GM12878 (cell line): ENCODE measurements at regions not wholly inside any gene's neighbourhood (a gene's known extent, or its start where the extent isn't known, plus 50 kb on each side); places are given as distances from the start of the nearest gene placed in this dataset.
"Not testable (repeated sequence)": the region's sequence is repeated elsewhere in the genome, so short reads cannot be mapped to it uniquely, and the experiment has no call there.

Experiments
- ATAC-seq: fragments of 200-7000 bp; cut with Tn5 transposase; 3 replicates; pipeline ENCODE4 v1.9.1; 2020; ENCODE audit warnings: mild to moderate bottlenecking, moderate library complexity
- BruUV-seq: library from RNA; stranded (reverse); fragments of 400-500 nt; replicated peaks from 2 replicates; lab custom pipeline; 2021; lab: Mats Ljungman, UMichigan
- CTCF ChIA-PET: fragments of 300-600 bp; sonication (Branson Sonifier 250); formaldehyde crosslinking; extraction: SDS; loops from one replicate; lab custom pipeline; 2021; ENCODE audit warnings: inconsistent platforms; lab: Yijun Ruan, JAX
- POLR2A ChIA-PET: fragments of 350-600 bp; formaldehyde crosslinking; extraction: SDS; loops from one replicate; lab custom pipeline; 2021; ENCODE audit warnings: inconsistent platforms; lab: Charles Lee
- RAD21 ChIA-PET: fragments of 300-600 bp; sonication (Branson Sonifier 250); formaldehyde crosslinking; loops from one replicate; lab custom pipeline; 2023; ENCODE audit warnings: antibody characterized with exemption; ENCODE audit not compliant: unreplicated experiment; lab: Charles Lee
- SMC1A ChIA-PET: fragments of 300-600 bp; sonication (Branson Sonifier 250); formaldehyde crosslinking; loops from one replicate; lab custom pipeline; 2023; ENCODE audit not compliant: unreplicated experiment, uncharacterized antibody; lab: Charles Lee
- DNase-seq: peaks from one replicate; pipeline ENCODE4 v3.0.0-alpha.2; 2011; ENCODE audit warnings: low read depth, low spot score
- FAIRE-seq: peaks from 3 replicates; lab custom pipeline; 2011; peaks lifted over from hg19 to GRCh38; lab: Jason Lieb, UNC
- H2AFZ ChIP-seq: 2 replicates; pipeline ENCODE4 v1.6.0; 2011; ENCODE audit warnings: low read depth, low read length, control low read depth; ENCODE audit not compliant: control insufficient read depth
- H3K27ac ChIP-seq: 2 replicates; pipeline ENCODE4 v1.5.1; 2011; ENCODE audit warnings: control low read depth; ENCODE audit not compliant: control insufficient read depth, insufficient read depth
- H3K27me3 ChIP-seq, 2 experiments: replicated peaks in 1 of 2; 2 replicates each; pipeline versions ENCODE4 v1.6.0 to v1.6.1; 2011; ENCODE audit warnings: low read length in 1 of 2; ENCODE audit not compliant: control insufficient read depth in 2 of 2, insufficient read depth in 2 of 2
- H3K36me3 ChIP-seq, 2 experiments: 2 replicates each; pipeline ENCODE4 v1.5.1; 2011; ENCODE audit warnings: low read length in 1 of 2; ENCODE audit not compliant: control insufficient read depth in 2 of 2, insufficient read depth in 2 of 2
- H3K4me1 ChIP-seq: 2 replicates; pipeline ENCODE4 v1.6.1; 2011; ENCODE audit warnings: mild to moderate bottlenecking, low read length, moderate library complexity, mixed read lengths; ENCODE audit not compliant: control insufficient read depth, insufficient read depth
- H3K4me2 ChIP-seq: 2 replicates; pipeline ENCODE4 v1.6.0; 2011; ENCODE audit warnings: control low read depth; ENCODE audit not compliant: control insufficient read depth, insufficient read depth
- H3K4me3 ChIP-seq: fragments of 200-600 bp; sonication (generic); 2 replicates; pipeline ENCODE4 v1.5.1; 2016
- H3K79me2 ChIP-seq: 2 replicates; pipeline ENCODE4 v1.6.0; 2011; ENCODE audit warnings: low read length; ENCODE audit not compliant: control insufficient read depth, insufficient read depth
- H3K9ac ChIP-seq: 2 replicates; pipeline ENCODE4 v1.8.0; 2011; ENCODE audit warnings: low read length, control low read depth, mixed read lengths; ENCODE audit not compliant: control insufficient read depth, insufficient read depth
- H3K9me3 ChIP-seq: replicated peaks from 3 replicates; pipeline ENCODE4 v1.5.1; 2011; ENCODE audit warnings: mild to moderate bottlenecking, low read length; ENCODE audit not compliant: control insufficient read depth, insufficient read depth
- H4K20me1 ChIP-seq: 2 replicates; pipeline ENCODE4 v1.6.0; 2011; ENCODE audit not compliant: control insufficient read depth, insufficient read depth
- JUNB ChIP-seq: IDR thresholded peaks from 2 replicates; pipeline ENCODE4 v1.6.1; 2016; ENCODE audit warnings: antibody characterized with exemption, mild to moderate bottlenecking
- WGBS: methylation state at CpG from one replicate; pipeline ENCODE4 v1.1.6; 2016; ENCODE audit warnings: low lambda C conversion rate; ENCODE audit not compliant: insufficient replicate concordance, insufficient coverage; ENCODE audit errors: missing lambda C conversion rate; 5-methylcytosine and 5-hydroxymethylcytosine counted together
- in situ Hi-C: fragments of 300-500 bp; cut with MboI; formaldehyde crosslinking; loops from 9 replicates; pipeline ENCODE4 v1.14.3; 2018; ENCODE audit warnings: mixed read lengths
- intact Hi-C: fragments of 100-400 bp; cut with micrococcal nuclease; formaldehyde crosslinking; loops from one replicate; pipeline ENCODE4 v1.14.2; 2022; ENCODE audit not compliant: unreplicated experiment

GRCh38 chr7:35121-35541 is 157.2 kb upstream of the FAM20C start:
- H2AFZ ChIP-seq, H4K20me1 ChIP-seq, ATAC-seq, in situ Hi-C loops, H3K27ac ChIP-seq, H3K79me2 ChIP-seq, H3K4me1 ChIP-seq, BruUV-seq, RAD21 ChIA-PET, DNase-seq, H3K4me2 ChIP-seq, H3K36me3 ChIP-seq, FAIRE-seq, H3K9ac ChIP-seq, POLR2A ChIA-PET, CTCF ChIA-PET, H3K4me3 ChIP-seq, H3K9me3 ChIP-seq, SMC1A ChIA-PET, intact Hi-C loops, H3K27me3 ChIP-seq: not testable (repeated sequence)
- 4% methylated on average over 4 of the region's 9 CpGs for WGBS
- TF ChIP-seq JUNB, result 0 out of 2 replicates have a peak, but pooled peaks have one; percentile 8

GRCh38 chr7:36539-36938 is 155.8 kb upstream of the FAM20C start:
- H4K20me1 ChIP-seq, H2AFZ ChIP-seq, H3K4me2 ChIP-seq, DNase-seq, CTCF ChIA-PET, H3K27ac ChIP-seq, H3K9me3 ChIP-seq, H3K4me1 ChIP-seq, H3K4me3 ChIP-seq, H3K79me2 ChIP-seq, BruUV-seq, in situ Hi-C loops, ATAC-seq, H3K36me3 ChIP-seq, H3K27me3 ChIP-seq, SMC1A ChIA-PET, RAD21 ChIA-PET, FAIRE-seq, POLR2A ChIA-PET, intact Hi-C loops, H3K9ac ChIP-seq: not testable (repeated sequence)
- WGBS, result no CpG with 5 or more reads among the region's 4 CpGs

- H4K20me1 ChIP-seq, intact Hi-C loops, RAD21 ChIA-PET, H3K4me1 ChIP-seq, H3K4me2 ChIP-seq, ATAC-seq, BruUV-seq, H3K36me3 ChIP-seq, H3K27ac ChIP-seq, H3K79me2 ChIP-seq, H3K9me3 ChIP-seq, FAIRE-seq, DNase-seq, H3K9ac ChIP-seq, SMC1A ChIA-PET, H2AFZ ChIP-seq, CTCF ChIA-PET, POLR2A ChIA-PET, H3K4me3 ChIP-seq, in situ Hi-C loops, H3K27me3 ChIP-seq: not testable (repeated sequence)
- 85% methylated on average over 9 of the region's 10 CpGs for WGBS
Measured at GRCh38 chr7:37656-38055, 154.7 kb upstream of the FAM20C start.

- FAIRE-seq, result not testable (repeated sequence)
Measured at GRCh38 chr7:38444-38843, 153.9 kb upstream of the FAM20C start.

More at GRCh38 chr7:38444-38843, 153.9 kb upstream of the FAM20C start:
- H3K4me2 ChIP-seq, H3K4me1 ChIP-seq, DNase-seq, H3K27ac ChIP-seq, intact Hi-C loops, H3K27me3 ChIP-seq, H3K9ac ChIP-seq, H3K9me3 ChIP-seq, ATAC-seq, H3K36me3 ChIP-seq, CTCF ChIA-PET, SMC1A ChIA-PET, H4K20me1 ChIP-seq, RAD21 ChIA-PET, H2AFZ ChIP-seq, in situ Hi-C loops, H3K4me3 ChIP-seq, POLR2A ChIA-PET, BruUV-seq, H3K79me2 ChIP-seq: not testable (repeated sequence)
- WGBS, result 0% methylated on average over 1 of the region's 4 CpGs
